HG02981 (cell line): ENCODE measurements at regions not wholly inside any gene's neighbourhood (a gene's known extent, or its start where the extent isn't known, plus 50 kb on each side); places are given as distances from the start of the nearest gene placed in this dataset.

Experiments used
- ATAC-seq: cut with Tn5 transposase; IDR thresholded peaks from one replicate; pipeline ENCODE4 v1.9.1; 2021; ENCODE audit warnings: mild to moderate bottlenecking, moderate library complexity; ENCODE audit not compliant: unreplicated experiment

- no peak for ATAC-seq
Observed at GRCh38 chr2:9755638-9756037, 87.6 kb upstream of the TAF1B start.

GRCh38 chr2:9756692-9757250 lies 86.5 kb upstream of the TAF1B start:
- no peak for ATAC-seq

GRCh38 chr2:9757501-9758264 lies 85.6 kb upstream of the TAF1B start:
- ATAC-seq: no peak

DNA sequence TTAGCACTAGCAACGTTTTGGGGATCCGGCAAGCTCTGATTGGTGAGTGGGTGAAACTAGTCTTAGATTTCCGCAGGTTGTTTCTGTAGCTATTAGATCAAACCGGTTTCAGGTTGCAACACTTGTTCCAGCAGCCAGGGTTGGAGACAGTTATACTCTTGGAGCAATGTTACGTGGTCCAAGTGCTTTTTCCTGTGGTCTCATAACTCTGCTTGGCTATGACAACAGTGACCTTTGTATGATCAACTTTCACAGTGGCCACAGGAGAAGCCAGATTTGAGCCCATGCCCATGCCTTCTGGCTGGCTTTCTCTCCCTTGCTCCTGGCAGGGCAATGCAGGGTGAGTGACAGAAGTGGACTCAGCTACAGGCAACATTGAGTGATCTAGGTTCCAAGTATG lies 84.5 kb upstream of the TAF1B start:
- ATAC-seq: no peak

DNA sequence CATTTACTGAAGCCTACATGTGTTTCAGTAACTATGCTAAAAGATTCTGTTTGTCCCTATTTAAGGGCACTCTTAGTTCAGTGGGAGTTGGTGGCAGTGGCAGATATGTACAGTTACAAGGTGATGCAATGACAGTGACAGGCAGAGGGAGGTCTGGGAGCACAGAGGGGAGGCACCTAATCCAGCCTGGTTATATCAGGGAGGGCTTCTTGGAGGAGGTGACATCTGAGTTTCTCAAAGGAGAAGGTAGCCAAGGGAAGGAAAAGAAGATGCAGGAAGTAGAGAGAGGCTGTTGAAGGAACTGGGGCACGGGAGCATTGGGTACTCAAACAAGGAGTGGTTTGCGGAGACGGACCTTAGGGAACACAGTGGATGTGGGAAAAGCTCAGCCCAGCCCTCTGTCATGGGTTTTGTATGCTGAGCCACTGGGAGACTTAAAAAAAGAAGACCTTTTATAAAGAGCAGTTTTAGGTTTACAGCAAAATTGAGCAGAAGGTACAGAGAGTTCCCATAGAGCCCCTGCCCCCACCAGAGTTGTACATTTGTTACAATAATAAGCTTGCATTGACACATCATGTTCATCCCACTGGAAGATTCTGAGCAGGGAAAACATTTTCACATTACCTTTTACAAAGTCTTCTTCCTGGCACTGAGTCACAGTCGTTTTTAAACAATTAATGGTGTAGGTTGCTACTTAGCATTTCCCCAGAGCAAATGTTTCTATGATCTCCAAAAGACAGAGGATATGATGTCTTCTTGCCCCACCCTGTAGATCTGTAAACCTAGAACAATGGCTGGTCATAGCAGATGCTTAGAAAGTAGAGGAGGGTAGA lies 83.0 kb upstream of the TAF1B start:
- no peak for ATAC-seq

DNA sequence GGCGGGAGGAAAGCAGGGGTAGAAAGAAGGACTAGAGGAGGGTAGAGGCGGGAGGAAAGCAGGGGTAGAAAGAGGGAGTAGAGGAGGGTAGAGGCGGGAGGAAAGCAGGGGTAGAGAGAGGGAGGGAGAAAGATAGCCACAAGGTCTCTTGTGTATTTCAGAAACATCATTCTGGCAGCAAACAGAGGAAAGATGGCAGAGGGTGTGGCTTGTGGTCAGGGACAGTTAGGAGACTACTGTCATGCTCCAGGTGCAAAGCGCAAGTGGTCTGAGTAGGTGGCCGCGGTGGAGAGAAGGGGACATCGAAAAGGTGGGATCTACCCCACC lies 82.4 kb upstream of the TAF1B start:
- ATAC-seq: no peak

DNA sequence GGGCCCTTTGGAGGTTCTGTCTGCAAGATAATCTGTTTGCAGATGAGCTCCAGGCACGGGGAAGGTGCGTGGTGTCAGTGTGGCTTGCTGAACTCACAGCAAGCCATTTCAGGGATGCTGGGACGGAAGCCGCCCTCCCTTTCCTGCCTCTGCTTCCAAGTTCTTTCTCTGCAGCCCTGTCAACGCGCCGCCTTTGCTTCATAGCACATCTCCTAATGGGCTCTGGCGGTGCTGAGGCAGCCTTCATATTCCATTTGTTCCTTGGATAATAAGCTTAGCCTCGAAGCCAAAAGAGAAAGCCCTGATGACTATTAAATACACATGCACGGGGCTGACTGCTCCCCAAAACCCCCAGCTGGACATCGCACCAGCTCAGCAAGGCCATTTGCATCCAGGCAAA lies 81.7 kb upstream of the TAF1B start:
- no peak for ATAC-seq

DNA sequence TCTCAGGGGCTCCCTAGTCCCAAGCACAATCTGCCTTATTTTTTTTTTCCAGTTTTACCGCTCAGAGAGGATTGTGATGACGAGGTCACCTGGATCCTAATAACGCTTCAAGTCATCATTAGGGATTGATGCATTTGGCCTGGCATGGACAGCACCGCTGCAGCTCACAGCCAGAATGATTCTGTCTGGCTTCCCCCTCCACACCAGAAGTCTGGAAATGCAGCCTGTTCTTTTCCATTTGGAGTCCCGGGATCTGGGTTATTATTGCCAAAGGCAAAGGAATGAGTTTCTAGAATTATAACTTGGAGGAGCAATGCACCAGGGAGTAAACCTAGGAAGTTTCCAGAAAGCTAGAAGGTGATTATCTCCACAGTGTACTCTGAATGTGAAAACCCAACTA lies 81.1 kb upstream of the TAF1B start:
- no peak for ATAC-seq

GRCh38 chr2:9762941-9763340 lies 80.3 kb upstream of the TAF1B start:
- ATAC-seq: no peak

DNA sequence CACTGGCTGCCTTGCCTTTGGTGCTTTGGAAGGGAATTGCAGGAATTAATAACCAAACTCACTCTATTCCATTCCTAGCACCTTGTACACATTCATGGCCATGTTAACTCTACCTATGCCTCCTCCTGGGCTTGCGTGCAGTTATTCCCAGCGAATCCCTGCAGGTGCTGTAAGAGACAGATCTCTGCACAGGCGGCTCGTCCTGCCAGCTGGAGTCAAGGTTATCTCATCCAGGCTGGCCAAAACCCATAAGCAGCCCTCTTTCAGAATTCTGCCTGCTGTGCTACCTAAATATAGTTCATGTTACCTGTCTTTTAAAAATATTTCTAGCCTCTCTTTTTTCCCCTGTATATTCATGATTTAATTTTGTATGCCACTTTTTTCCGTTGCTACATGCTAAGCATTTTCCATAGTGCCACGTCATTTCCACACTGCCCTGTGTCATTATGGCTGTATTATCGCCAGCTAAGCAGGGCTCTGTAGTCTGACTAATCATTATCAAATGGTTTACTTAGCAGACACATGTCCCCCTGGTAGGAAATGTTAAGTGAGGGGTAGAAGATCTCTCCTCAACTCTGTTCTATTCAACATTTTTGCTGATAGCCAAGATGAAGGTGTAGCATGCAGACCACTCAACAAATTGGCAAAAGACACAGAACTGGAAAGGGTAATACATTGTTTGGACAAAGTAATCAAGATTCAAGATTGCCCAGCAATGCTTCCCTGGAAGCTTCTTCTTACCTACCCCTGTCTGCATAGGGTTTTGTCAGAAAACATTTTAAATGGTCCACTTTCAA lies 79.7 kb upstream of the TAF1B start:
- no peak for ATAC-seq

GRCh38 chr2:9764153-9764778 lies 79.0 kb upstream of the TAF1B start:
- ATAC-seq: no peak

DNA sequence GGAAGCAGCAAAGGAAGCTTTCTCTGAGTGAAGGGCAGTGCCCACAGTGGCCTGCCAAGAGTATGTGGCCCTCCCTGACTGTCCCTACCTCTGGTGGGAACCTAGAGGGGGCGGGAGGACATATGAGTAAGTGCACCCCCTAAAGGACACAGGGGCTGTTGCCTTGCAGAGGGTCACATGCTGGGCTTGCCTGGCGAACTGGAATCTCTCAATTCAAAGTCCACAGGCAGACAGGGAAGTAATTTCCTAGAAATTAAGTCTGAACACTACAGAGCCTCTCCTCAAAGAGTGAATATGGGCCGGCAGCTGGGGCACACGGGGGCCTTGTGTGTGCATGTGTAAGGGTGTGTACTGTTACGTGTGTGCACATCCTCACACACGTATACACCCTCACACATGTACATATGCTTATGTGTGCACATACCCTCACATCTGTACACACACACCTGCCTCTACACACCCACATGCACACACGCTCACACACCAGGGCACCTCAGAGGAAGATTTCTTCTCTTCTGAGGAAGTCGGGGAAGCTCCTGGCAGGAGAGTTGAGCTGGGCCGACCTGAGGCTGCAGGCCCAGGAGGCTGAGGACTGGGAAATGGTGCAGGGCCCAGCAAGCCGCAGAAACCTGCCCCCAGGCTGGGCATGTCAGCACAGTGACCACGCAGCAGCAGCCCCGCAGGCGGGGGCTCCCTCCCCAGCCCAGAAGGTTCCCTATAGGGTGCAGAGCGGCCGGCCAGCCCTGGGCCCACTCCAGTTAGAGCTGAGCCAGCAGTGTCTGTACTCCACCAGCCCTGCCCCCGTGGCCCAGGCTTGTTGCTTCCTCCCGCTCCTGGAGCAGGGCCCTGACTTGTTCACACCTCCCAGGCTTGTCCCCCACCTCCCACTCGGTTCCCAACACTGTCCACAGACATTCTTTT lies 77.4 kb upstream of the TAF1B start:
- ATAC-seq: no peak

DNA sequence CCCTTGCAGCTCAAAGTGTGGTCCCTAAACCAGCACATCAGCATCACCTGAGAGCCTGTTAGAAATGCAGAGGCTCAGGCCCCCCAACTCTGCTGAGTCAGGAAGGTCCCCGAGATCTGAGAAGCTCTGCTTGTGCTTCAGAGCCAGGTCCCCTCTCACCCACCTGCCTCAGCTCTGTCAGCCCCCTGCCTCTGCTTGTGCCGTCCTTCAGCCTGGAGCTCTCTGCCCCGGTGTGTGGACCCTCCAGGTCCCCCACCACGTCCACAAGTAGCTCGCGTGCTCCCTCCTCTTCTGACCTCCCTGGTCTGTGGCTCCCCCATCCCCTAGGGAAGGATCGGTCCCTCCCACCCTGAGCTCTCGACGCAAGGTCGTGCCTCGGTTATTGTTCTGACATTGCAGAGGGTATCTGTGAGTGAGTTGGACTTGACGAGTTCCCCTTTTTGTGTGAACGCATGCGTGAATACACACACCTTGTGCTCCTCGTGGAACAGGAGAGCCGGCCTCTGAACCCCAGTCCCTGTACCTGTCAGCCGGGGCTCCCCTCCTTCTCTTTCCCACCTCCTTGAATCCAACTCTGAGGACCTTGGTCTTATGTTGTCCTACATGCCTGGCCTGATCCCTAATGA lies 75.5 kb upstream of the TAF1B start:
- ATAC-seq: no peak

DNA sequence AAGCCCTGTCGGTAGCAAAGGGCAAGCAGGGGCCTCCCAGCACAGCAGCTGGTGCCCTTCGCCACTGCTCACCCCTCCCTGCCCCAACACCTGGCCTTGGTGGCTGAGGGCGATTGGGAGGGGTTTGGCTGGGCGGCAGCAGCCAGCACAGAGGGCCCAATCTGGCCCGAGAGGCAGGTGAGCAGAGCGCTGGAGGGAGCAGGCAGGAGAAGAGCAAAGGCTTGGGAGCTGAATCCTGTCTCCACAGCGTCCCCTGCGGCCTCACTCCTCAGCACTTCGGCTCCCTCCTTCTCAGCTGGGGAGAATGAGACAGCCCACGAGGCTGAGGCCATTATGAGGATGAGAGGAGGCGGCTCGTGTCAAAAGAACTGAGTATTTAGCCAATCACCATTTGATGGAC lies 74.9 kb upstream of the TAF1B start:
- ATAC-seq: no peak

DNA sequence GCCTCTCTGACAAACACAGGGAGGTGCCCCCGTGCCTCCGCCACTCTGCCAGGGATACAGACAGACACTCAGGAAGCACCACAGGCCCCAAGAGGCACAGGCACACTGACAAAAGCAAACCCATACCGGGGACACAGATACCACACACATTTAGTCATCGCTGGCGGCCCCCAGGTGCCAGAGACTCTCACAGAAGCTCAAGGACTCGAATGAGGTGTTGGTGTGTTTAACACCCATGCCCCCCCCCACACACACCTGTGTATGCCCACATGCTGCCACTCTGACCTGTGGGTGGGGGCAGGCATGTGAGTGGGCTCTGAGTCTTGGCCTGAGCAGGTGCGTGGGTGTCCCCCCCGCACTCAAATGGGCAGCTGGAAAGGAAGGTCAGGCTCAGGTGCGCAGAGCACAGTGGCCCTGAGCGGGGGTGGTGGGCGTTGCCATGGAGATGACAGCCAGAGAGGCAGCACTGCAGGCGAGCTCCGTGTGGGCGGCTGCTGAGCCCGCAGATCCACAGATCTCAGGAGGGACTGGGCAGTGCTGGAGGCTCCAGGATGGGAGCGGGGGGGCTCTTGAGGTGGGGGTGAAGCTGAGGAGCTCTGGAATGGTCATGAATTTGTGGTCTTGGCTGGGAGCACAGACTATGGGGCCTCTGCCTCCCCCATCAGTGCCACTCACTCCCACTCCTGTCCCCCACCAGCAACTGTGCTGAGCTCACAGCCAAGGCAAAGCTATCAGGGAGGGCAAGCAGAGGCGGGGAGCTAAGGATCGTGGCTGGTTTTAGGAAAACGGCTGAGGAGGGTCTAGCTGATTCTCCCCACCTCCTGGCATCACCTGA lies 73.9 kb upstream of the TAF1B start:
- no peak for ATAC-seq

- ATAC-seq: no peak
Observed at GRCh38 chr2:9770006-9770307, 73.3 kb upstream of the TAF1B start.

DNA sequence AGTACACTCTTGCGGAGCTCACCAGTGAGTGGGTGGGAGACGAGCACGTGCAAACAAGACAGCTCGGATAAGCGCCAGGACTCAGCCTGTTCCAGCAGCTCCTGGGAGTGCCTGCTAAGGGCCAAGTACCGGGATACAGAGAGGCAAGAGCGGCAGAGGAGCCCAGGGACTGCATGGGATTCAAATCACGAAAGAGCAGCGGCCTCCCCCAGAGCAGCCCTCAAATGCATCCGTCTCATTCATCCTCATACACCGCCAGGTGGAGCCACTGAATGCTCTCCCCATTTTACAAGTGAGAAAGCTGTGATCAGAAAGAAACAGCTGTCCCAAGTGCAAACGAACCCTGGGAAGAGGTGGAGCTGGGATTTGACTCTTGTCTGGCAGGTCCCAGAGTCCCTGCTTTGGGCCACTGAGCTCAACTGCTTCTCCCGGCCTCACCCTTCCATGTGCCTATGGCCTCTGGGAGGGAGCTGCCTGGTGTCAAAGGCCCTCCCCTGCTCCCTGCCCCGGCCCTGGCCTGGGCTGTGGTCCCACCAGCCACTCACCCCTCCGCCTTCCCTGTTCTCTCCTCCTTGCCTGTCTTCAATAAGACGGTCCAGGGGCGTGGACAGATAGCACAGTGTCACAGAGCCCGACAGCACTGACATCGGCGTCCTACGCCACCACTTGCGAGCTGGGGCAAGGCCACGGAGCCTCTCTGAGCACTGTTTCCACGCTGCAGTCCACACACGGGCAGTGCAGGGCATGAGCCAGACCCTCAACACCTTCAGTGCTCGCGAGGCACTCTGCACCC lies 72.8 kb upstream of the TAF1B start:
- ATAC-seq: no peak

DNA sequence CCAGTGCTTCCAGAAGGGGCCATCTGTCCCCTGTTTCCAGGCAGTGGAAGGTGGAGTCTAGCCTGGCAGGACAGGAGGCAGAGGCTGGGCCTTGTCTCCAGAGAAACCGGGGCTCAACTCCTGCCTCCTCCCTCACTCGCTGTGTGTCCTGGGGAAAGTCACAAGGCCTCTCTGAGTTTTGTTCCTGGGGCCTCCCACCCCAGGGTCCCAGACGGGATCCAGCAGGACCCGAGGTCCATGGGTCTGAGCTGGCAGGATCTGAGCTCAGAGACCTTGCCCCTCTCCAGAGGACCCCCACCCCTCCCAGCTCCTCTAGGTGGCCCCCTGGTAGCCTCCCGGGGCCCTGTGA lies 72.2 kb upstream of the TAF1B start:
- no peak for ATAC-seq
